ENCODE measurements at regions not wholly inside any gene's neighbourhood (a gene's known extent, or its start where the extent isn't known, plus 50 kb on each side); places are given as distances from the start of the nearest gene placed in this dataset.

DNA sequence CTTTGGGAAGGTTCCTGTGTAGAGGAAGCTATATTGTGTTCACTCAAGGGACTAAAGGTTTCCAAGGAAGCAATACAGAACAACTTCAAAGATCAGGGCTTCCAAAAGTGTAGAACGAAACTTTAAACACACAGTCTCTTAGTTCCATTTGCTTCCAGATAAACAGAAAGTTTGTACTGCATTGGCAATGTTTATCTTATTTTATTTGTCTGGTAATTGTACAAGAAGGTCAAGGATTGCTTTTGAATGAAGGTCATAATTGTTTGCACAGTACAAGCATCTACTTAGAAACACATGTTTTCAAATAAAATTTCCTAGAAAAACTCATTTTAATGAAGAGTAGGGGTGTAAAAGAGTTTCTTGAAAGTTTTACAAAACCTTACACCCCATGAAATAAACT is 712.7 kb upstream of the SGCG start:
- DNase-seq (ENCODE audit: extremely low read depth in 1 of 4, low spot score in 3 of 4) (no peak), ATAC-seq (no peak), FAIRE-seq (no peak)
- no peaks in the 10 kb centered on the region for H3K9me1 ChIP-seq (ENCODE audit: control insufficient read depth, insufficient read depth, low read length)
- no TSS peak for BruUV-seq (replicated peaks)
- H3K9me3 ChIP-seq (replicated peaks; ENCODE audit: control insufficient read depth, insufficient read depth, low read depth, low read length): no peaks in the 10 kb centered on the region
- H3K27me3 ChIP-seq (ENCODE audit: control insufficient read depth in 2 of 2, insufficient read depth in 2 of 2, low read length in 2 of 2): no peaks in the 10 kb centered on the region
- H3K36me3 ChIP-seq (ENCODE audit: control insufficient read depth, insufficient read depth, low read length): no peaks in the 10 kb centered on the region
- no peak overlapping the region for H3K4me2 ChIP-seq (ENCODE audit: insufficient read depth, low read length)
- H3K9ac ChIP-seq (ENCODE audit: insufficient read depth in 1 of 2, low read depth in 2 of 2, low read length in 2 of 2): no peak overlapping the region
- CTCF ChIA-PET (ENCODE audit: low intra/inter-chr PET ratio): no interaction called here
- WGBS (ENCODE audit: insufficient coverage, low coverage, missing lambda C conversion rate): 0% methylated on average over 1 of the region's 1 CpG
- no peak overlapping the region for H3K4me3 ChIP-seq
- intact Hi-C loops (cut with micrococcal nuclease): no loop called here
- TF ChIP-seq CBFA2T2 (conservative IDR thresholded peaks at IDR 0.05): no peak
- TF ChIP-seq, protein P1, sequence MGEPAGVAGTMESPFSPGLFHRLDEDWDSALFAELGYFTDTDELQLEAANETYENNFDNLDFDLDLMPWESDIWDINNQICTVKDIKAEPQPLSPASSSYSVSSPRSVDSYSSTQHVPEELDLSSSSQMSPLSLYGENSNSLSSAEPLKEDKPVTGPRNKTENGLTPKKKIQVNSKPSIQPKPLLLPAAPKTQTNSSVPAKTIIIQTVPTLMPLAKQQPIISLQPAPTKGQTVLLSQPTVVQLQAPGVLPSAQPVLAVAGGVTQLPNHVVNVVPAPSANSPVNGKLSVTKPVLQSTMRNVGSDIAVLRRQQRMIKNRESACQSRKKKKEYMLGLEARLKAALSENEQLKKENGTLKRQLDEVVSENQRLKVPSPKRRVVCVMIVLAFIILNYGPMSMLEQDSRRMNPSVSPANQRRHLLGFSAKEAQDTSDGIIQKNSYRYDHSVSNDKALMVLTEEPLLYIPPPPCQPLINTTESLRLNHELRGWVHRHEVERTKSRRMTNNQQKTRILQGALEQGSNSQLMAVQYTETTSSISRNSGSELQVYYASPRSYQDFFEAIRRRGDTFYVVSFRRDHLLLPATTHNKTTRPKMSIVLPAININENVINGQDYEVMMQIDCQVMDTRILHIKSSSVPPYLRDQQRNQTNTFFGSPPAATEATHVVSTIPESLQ (CRISPR knock-in tag; IDR thresholded peaks at IDR 0.05): no peak
- no peaks in the 10 kb centered on the region for H3K79me2 ChIP-seq (ENCODE audit: control insufficient read depth, insufficient read depth, low read length)
- no peaks in the 10 kb centered on the region for H4K20me1 ChIP-seq (replicated peaks; ENCODE audit: control insufficient read depth, insufficient read depth, low read length)
- POLR2A ChIA-PET: no interaction called here
- H2AFZ ChIP-seq (ENCODE audit: low read depth, low read length): no peak overlapping the region
- H3K4me1 ChIP-seq (replicated peaks in 1 of 2; ENCODE audit: control insufficient read depth in 2 of 2, insufficient read depth in 2 of 2, low read length in 2 of 2): no peaks in the 10 kb centered on the region
- in situ Hi-C loops (cut with MboI): no loop called here
- H3K27ac ChIP-seq (ENCODE audit: extremely low read depth, low read depth, low read length): no peak overlapping the region

DNA sequence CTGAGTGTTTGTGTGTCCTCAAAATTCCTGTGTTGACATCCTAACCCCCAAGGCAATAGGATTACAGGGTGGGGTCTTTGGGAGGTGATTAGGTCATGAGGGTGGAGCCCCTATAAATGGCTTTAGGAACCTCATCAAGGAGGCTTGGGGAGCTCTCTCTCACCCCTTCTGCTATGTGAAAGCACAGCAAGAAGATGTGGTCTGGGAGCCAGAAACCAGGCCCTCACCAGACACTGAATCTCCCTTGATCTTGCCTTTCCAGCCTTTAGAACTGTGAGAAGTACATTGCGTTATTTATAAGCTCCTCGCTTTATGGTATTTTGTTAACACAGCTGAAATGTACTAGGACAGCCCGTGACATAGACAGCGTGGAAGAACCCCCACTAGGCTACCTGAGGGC is 712.0 kb upstream of the SGCG start:
- no peaks in the 10 kb centered on the region for H3K79me2 ChIP-seq (ENCODE audit: control insufficient read depth, insufficient read depth, low read length)
- H4K20me1 ChIP-seq (replicated peaks; ENCODE audit: control insufficient read depth, insufficient read depth, low read length): no peaks in the 10 kb centered on the region
- no peaks in the 10 kb centered on the region for H3K9me1 ChIP-seq (ENCODE audit: control insufficient read depth, insufficient read depth, low read length)
- no peak for ATAC-seq
- intact Hi-C loops (cut with micrococcal nuclease): no loop called here
- no peak for FAIRE-seq
- BruUV-seq (replicated peaks): no TSS peak
- H3K9ac ChIP-seq (ENCODE audit: insufficient read depth in 1 of 2, low read depth in 2 of 2, low read length in 2 of 2): no peak overlapping the region
- ChIA-PET POLR2A (no interaction called here), CTCF (ENCODE audit: low intra/inter-chr PET ratio) (no interaction called here)
- 0% methylated on average over 4 of the region's 4 CpGs for WGBS (ENCODE audit: insufficient coverage, low coverage, missing lambda C conversion rate)
- no peaks in the 10 kb centered on the region for H3K27me3 ChIP-seq (ENCODE audit: control insufficient read depth in 2 of 2, insufficient read depth in 2 of 2, low read length in 2 of 2)
- DNase-seq (ENCODE audit: extremely low read depth in 1 of 4, low spot score in 3 of 4): no peak
- no peak overlapping the region for H3K4me3 ChIP-seq
- no peak overlapping the region for H2AFZ ChIP-seq (ENCODE audit: low read depth, low read length)
- H3K36me3 ChIP-seq (ENCODE audit: control insufficient read depth, insufficient read depth, low read length): no peaks in the 10 kb centered on the region
- no peak overlapping the region for H3K27ac ChIP-seq (ENCODE audit: extremely low read depth, low read depth, low read length)
- no peak overlapping the region for H3K4me2 ChIP-seq (ENCODE audit: insufficient read depth, low read length)
- H3K9me3 ChIP-seq (replicated peaks; ENCODE audit: control insufficient read depth, insufficient read depth, low read depth, low read length): no peaks in the 10 kb centered on the region
- H3K4me1 ChIP-seq (replicated peaks in 1 of 2; ENCODE audit: control insufficient read depth in 2 of 2, insufficient read depth in 2 of 2, low read length in 2 of 2): no peaks in the 10 kb centered on the region
- in situ Hi-C loops (cut with MboI): no loop called here
- TF ChIP-seq FOSL1 (tag; conservative IDR thresholded peaks at IDR 0.05): no peak
- TF ChIP-seq STAG1 (CRISPR knock-in tag; IDR thresholded peaks at IDR 0.05; ENCODE audit: borderline replicate concordance): no peak
- TF ChIP-seq BRF1 (IDR thresholded peaks at IDR 0.05; ENCODE audit: borderline replicate concordance, extremely low read depth, insufficient read length): no peak
- no peak for TF ChIP-seq KLF6 (CRISPR knock-in tag; IDR thresholded peaks at IDR 0.05; ENCODE audit: borderline replicate concordance)
- no peak for TF ChIP-seq ZNF408 (CRISPR knock-in tag; IDR thresholded peaks at IDR 0.05; ENCODE audit: low read depth)
- no peak for TF ChIP-seq ZNF253 (CRISPR knock-in tag; conservative IDR thresholded peaks at IDR 0.05)
- TF ChIP-seq TOE1 (IDR thresholded peaks at IDR 0.05; ENCODE audit: borderline replicate concordance): no peak
- TF ChIP-seq TOE1 (CRISPR knock-in tag; IDR thresholded peaks at IDR 0.05; ENCODE audit: borderline replicate concordance, low read depth): no peak
- no peak for TF ChIP-seq CHD1 (IDR thresholded peaks at IDR 0.05; ENCODE audit: low read length)
- TF ChIP-seq ZBTB17 (CRISPR knock-in tag; IDR thresholded peaks at IDR 0.05): no peak
- TF ChIP-seq, protein P2, sequence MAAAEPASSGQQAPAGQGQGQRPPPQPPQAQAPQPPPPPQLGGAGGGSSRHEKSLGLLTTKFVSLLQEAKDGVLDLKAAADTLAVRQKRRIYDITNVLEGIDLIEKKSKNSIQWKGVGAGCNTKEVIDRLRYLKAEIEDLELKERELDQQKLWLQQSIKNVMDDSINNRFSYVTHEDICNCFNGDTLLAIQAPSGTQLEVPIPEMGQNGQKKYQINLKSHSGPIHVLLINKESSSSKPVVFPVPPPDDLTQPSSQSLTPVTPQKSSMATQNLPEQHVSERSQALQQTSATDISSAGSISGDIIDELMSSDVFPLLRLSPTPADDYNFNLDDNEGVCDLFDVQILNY (CRISPR knock-in tag; IDR thresholded peaks at IDR 0.05): no peak
- TF ChIP-seq ESRRB (CRISPR knock-in tag; IDR thresholded peaks at IDR 0.05; ENCODE audit: borderline replicate concordance): no peak
- TF ChIP-seq ZNF79 (CRISPR knock-in tag; IDR thresholded peaks at IDR 0.05; ENCODE audit: low read depth): no peak
- TF ChIP-seq CTBP1 (IDR thresholded peaks at IDR 0.05; ENCODE audit: borderline replicate concordance): no peak
